ENCODE measurements at regions not wholly inside any gene's neighbourhood (a gene's known extent, or its start where the extent isn't known, plus 50 kb on each side); places are given as distances from the start of the nearest gene placed in this dataset.

DNA sequence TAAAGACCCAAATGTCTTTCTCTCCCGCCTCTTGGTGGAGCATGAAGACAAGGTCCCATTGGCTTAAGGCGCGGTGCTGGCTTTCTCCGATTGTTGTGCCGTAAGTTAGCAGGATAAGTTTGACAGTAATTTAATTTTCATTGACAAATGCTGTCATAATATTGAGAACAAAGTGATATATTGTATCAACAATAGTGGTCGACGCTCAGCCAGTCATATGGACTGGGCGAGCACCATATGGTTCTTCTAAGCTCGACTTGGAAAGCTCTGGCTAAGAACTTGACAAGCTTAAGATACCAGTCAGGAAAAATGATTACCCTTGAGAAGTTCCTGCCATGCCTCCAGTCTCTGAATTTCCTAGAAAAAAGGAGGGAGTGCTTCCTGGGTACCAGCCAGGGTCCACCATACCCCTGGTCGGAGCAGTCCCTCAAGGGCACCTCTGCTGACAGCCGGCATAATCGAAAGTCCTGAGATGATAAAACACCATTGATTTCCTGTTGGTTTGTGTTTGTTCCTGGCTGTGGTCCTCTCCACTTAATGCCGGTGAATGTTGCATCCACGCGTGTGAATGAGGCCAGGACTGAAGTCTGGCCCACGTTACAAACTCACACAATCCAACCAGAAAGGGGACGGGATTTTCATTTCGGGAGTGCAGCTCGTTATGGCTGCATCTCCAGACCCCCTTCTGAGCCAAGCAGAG is 262.1 kb downstream of the ZNF536 start:
- no peak for TF ChIP-seq EZH2 (IDR thresholded peaks at IDR 0.05; ENCODE audit: low read length, missing control alignments)
- TF ChIP-seq, protein P1, sequence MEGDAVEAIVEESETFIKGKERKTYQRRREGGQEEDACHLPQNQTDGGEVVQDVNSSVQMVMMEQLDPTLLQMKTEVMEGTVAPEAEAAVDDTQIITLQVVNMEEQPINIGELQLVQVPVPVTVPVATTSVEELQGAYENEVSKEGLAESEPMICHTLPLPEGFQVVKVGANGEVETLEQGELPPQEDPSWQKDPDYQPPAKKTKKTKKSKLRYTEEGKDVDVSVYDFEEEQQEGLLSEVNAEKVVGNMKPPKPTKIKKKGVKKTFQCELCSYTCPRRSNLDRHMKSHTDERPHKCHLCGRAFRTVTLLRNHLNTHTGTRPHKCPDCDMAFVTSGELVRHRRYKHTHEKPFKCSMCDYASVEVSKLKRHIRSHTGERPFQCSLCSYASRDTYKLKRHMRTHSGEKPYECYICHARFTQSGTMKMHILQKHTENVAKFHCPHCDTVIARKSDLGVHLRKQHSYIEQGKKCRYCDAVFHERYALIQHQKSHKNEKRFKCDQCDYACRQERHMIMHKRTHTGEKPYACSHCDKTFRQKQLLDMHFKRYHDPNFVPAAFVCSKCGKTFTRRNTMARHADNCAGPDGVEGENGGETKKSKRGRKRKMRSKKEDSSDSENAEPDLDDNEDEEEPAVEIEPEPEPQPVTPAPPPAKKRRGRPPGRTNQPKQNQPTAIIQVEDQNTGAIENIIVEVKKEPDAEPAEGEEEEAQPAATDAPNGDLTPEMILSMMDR (conservative IDR thresholded peaks at IDR 0.05 in 1 of 2, IDR thresholded peaks at IDR 0.05 in 1 of 2; ENCODE audit: low read depth in 1 of 2, low read length in 2 of 2), result no peak

Data from fibroblast of lung (primary cell).